ENCODE measurements at regions not wholly inside any gene's neighbourhood (a gene's known extent, or its start where the extent isn't known, plus 50 kb on each side); places are given as distances from the start of the nearest gene placed in this dataset.

- TF ChIP-seq CTCF (IDR thresholded peaks at IDR 0.05; ENCODE audit: low read length) = no peak
- no peak for TF ChIP-seq EZH2 (IDR thresholded peaks at IDR 0.05; ENCODE audit: borderline replicate concordance, low read length)
- Histone ChIP-seq H3K9me3 (ENCODE audit: low read length) (no peaks in the 10 kb centered on the region), H3K27ac (ENCODE audit: low read depth, low read length, poor library complexity, severe bottlenecking) (peak overlapping the region; percentile 89), H2AFZ (ENCODE audit: low read length) (no peak overlapping the region), H3K9me2 (ENCODE audit: low read depth, low read length) (no peaks in the 10 kb centered on the region), H3K36me3 (ENCODE audit: insufficient read depth, low read length) (no peaks in the 10 kb centered on the region), H3K4me1 (ENCODE audit: insufficient read depth, low read length, severe bottlenecking) (peaks cover 47% of the 10 kb centered on the region), H4K20me1 (ENCODE audit: insufficient read depth, low read length) (no peaks in the 10 kb centered on the region), H3K79me2 (ENCODE audit: insufficient read depth, low read length) (no peaks in the 10 kb centered on the region), H3K4me2 (ENCODE audit: low read length) (no peak overlapping the region), H3K9ac (ENCODE audit: low read length) (no peak overlapping the region), H3F3A (ENCODE audit: insufficient read depth, low read length) (no peaks in the 10 kb centered on the region), H3K4me3 (ENCODE audit: low read depth, low read length, poor library complexity, severe bottlenecking) (no peak overlapping the region), H3K27me3 (ENCODE audit: insufficient read depth, low read length) (no peaks in the 10 kb centered on the region)
These were observed 225.6 kb downstream of the ASXL3 start for GRCh38 chr18:33803636-33804035.

GRCh38 chr18:33802955-33803354 is 224.9 kb downstream of the ASXL3 start:
- Histone ChIP-seq H3K4me3 (ENCODE audit: low read depth, low read length, poor library complexity, severe bottlenecking) (no peak overlapping the region), H3K27me3 (ENCODE audit: insufficient read depth, low read length) (no peaks in the 10 kb centered on the region), H3K27ac (ENCODE audit: low read depth, low read length, poor library complexity, severe bottlenecking) (peak overlapping the region; percentile 89), H4K20me1 (ENCODE audit: insufficient read depth, low read length) (no peaks in the 10 kb centered on the region), H3K4me1 (ENCODE audit: insufficient read depth, low read length, severe bottlenecking) (peaks cover 47% of the 10 kb centered on the region), H3K79me2 (ENCODE audit: insufficient read depth, low read length) (no peaks in the 10 kb centered on the region), H3K9me2 (ENCODE audit: low read depth, low read length) (no peaks in the 10 kb centered on the region), H2AFZ (ENCODE audit: low read length) (no peak overlapping the region), H3K36me3 (ENCODE audit: insufficient read depth, low read length) (no peaks in the 10 kb centered on the region), H3F3A (ENCODE audit: insufficient read depth, low read length) (no peaks in the 10 kb centered on the region), H3K4me2 (ENCODE audit: low read length) (no peak overlapping the region), H3K9me3 (ENCODE audit: low read length) (no peaks in the 10 kb centered on the region), H3K9ac (ENCODE audit: low read length) (no peak overlapping the region)
- no peak for TF ChIP-seq CTCF (IDR thresholded peaks at IDR 0.05; ENCODE audit: low read length)
- no peak for TF ChIP-seq EZH2 (IDR thresholded peaks at IDR 0.05; ENCODE audit: borderline replicate concordance, low read length)

Measured in OCI-LY1 (cell line).